LNCAP (cell line): ENCODE measurements at regions not wholly inside any gene's neighbourhood (a gene's known extent, or its start where the extent isn't known, plus 50 kb on each side); places are given as distances from the start of the nearest gene placed in this dataset.

Experiments used
- TF ChIP-seq, protein P1 (sequence below): fragments of 450-650 bp; IDR thresholded peaks from 2 replicates; pipeline ENCODE4 v1.5.1; 2017; ENCODE audit warnings: mild to moderate bottlenecking

GRCh38 chr5:92567831-92568450, 1013.1 kb downstream of the NR2F1-AS1 start:
- TF ChIP-seq, protein P1, sequence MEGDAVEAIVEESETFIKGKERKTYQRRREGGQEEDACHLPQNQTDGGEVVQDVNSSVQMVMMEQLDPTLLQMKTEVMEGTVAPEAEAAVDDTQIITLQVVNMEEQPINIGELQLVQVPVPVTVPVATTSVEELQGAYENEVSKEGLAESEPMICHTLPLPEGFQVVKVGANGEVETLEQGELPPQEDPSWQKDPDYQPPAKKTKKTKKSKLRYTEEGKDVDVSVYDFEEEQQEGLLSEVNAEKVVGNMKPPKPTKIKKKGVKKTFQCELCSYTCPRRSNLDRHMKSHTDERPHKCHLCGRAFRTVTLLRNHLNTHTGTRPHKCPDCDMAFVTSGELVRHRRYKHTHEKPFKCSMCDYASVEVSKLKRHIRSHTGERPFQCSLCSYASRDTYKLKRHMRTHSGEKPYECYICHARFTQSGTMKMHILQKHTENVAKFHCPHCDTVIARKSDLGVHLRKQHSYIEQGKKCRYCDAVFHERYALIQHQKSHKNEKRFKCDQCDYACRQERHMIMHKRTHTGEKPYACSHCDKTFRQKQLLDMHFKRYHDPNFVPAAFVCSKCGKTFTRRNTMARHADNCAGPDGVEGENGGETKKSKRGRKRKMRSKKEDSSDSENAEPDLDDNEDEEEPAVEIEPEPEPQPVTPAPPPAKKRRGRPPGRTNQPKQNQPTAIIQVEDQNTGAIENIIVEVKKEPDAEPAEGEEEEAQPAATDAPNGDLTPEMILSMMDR = no peak

DNA sequence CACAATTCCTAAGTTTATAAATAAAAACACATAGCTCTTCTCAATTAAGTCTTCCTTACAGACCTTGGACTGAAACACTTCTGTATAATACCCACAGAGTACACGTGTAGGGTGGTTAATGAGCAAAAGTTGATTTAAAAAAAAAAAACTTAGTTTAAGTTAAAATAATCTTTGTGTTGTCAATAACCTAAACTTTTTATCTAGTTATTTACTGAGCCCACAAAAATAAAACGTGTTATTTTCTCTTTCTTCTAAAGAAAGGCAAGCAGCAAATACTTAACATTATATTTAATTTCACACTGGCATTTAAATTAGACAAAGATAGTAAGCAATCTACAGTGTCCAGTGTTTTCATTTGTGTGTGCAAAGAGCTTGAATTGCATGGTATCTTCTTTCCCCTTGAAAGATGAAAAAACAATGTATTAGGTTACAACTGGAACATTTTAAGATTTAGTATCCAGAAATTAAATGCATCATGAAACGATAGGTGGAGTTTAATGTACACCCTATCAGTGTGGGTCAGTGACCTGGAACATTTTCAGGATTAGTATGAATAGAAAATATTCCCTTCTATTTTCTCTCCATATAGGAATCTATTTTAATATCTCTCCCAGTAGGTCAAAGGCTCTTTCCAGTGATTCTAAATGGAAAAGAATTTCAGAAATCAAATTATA, 1014.8 kb downstream of the NR2F1-AS1 start:
- TF ChIP-seq, protein P1 = no peak

DNA sequence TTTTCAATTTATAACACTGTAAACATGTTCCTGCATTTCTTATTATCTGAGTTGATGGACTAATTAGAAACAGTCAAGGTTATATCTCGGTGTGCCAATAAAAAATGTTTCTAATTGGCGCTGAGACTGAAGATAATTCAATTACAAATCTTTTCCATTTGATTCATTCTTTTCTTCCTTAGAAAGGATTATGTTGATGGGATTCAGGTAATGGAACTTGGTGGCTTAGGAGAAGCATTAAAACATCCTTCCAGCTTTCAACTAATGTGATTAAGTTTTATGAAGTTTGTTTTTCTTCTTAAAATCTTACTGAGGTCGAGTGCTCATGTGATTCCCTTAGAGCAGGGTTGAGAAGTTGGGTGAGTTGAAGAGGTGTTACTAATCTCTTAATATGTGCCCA, 1015.3 kb downstream of the NR2F1-AS1 start:
- TF ChIP-seq, protein P1 = no peak

GRCh38 chr5:92562065-92562464, 1019.0 kb downstream of the NR2F1-AS1 start:
- TF ChIP-seq, protein P1 = no peak

GRCh38 chr5:92561411-92561959, 1019.5 kb downstream of the NR2F1-AS1 start:
- TF ChIP-seq, protein P1 = no peak

- TF ChIP-seq, protein P1 = no peak
These were observed 1020.2 kb downstream of the NR2F1-AS1 start for GRCh38 chr5:92560698-92561401.

- TF ChIP-seq, protein P1 = peak; percentile 39; the same call in 1 of the 2 replicates
These were observed 1021.2 kb downstream of the NR2F1-AS1 start for GRCh38 chr5:92559781-92560180.
